Stomach (tissue), 4 donors: ENCODE measurements at regions not wholly inside any gene's neighbourhood (a gene's known extent, or its start where the extent isn't known, plus 50 kb on each side); places are given as distances from the start of the nearest gene placed in this dataset.

Source experiments
- EP300 ChIP-seq: sonication (generic); formaldehyde crosslinking; IDR thresholded peaks from one replicate; pipeline ENCODE4 v1.6.1; 2017; ENCODE audit warnings: antibody characterized with exemption
- POLR2A ChIP-seq, 4 donors: fragments of 450-650 bp; IDR thresholded peaks; one replicate each; pipeline ENCODE4 v1.6.1; 2016; ENCODE audit warnings: antibody characterized with exemption in 4 of 4, control low read depth in 2 of 4, mild to moderate bottlenecking in 1 of 4, moderate library complexity in 1 of 4
- POLR2AphosphoS5 ChIP-seq, 3 donors: sonication (generic); formaldehyde crosslinking; IDR thresholded peaks; one replicate each; pipeline ENCODE4 v1.6.1; 2016; ENCODE audit warnings: antibody characterized with exemption in 3 of 3
- TF ChIP-seq, protein P1 (sequence below), 7 experiments: fragments of 450-650 bp in 4 of 7; fragments of 200-600 bp in 3 of 7; sonication (generic) in 3 of 7; IDR thresholded peaks; one replicate each; pipeline ENCODE4 v1.5.1; 2016 to 2019; ENCODE audit warnings: antibody characterized with exemption in 7 of 7, control low read depth in 2 of 7, mild to moderate bottlenecking in 1 of 7

DNA sequence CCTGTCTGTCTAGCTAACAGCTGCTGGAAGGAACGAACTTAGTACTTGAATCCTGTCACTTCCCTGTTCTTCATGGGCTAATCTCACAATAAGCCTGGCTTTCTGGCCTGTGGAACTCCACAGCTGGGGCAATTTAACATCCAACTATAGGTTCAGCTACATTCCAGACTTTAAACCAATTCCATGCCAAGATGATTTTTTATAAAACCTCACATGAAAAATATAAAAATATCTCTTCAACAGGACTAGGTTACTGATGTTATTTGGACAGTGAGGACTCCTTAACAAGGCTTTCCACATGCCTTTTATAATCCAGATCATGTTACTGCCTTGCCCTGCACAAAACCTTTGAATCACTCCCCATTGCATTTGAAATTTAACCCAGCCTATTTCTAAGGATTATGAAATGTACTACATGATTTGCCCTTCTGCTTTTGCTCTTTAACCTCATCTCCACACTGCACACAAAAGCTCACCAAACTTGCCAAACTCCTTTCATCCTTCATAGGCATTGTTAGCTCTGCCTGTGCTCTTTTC is 863.2 kb upstream of the CHAC2 start:
- TF ChIP-seq POLR2A (IDR thresholded peaks at IDR 0.05) (no peak), POLR2AphosphoS5 (IDR thresholded peaks at IDR 0.05) (no peak), EP300 (no peak)
- TF ChIP-seq, protein P1, sequence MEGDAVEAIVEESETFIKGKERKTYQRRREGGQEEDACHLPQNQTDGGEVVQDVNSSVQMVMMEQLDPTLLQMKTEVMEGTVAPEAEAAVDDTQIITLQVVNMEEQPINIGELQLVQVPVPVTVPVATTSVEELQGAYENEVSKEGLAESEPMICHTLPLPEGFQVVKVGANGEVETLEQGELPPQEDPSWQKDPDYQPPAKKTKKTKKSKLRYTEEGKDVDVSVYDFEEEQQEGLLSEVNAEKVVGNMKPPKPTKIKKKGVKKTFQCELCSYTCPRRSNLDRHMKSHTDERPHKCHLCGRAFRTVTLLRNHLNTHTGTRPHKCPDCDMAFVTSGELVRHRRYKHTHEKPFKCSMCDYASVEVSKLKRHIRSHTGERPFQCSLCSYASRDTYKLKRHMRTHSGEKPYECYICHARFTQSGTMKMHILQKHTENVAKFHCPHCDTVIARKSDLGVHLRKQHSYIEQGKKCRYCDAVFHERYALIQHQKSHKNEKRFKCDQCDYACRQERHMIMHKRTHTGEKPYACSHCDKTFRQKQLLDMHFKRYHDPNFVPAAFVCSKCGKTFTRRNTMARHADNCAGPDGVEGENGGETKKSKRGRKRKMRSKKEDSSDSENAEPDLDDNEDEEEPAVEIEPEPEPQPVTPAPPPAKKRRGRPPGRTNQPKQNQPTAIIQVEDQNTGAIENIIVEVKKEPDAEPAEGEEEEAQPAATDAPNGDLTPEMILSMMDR (IDR thresholded peaks at IDR 0.05), result no peak
